HEK293 (cell line): ENCODE measurements at regions not wholly inside any gene's neighbourhood (a gene's known extent, or its start where the extent isn't known, plus 50 kb on each side); places are given as distances from the start of the nearest gene placed in this dataset.

Source experiments
- CTCF ChIP-seq: fragments of 450-650 bp; formaldehyde crosslinking; IDR thresholded peaks from 2 replicates; pipeline ENCODE4 v1.5.1; 2016; ENCODE audit warnings: missing biosample characterization, missing genetic modification characterization
- KLF1 ChIP-seq: fragments of 450-650 bp; formaldehyde crosslinking; IDR thresholded peaks from 2 replicates; pipeline ENCODE4 v1.5.1; 2016; ENCODE audit warnings: missing biosample characterization, missing genetic modification characterization
- KLF16 ChIP-seq: fragments of 450-650 bp; formaldehyde crosslinking; IDR thresholded peaks from 2 replicates; pipeline ENCODE4 v1.5.1; 2017; ENCODE audit warnings: missing biosample characterization, missing genetic modification characterization
- REST ChIP-seq: fragments of 450-650 bp; formaldehyde crosslinking; IDR thresholded peaks from 2 replicates; pipeline ENCODE4 v1.5.1; 2016; ENCODE audit warnings: missing biosample characterization, missing genetic modification characterization
- YY1 ChIP-seq: fragments of 450-650 bp; formaldehyde crosslinking; IDR thresholded peaks from 2 replicates; pipeline ENCODE4 v1.5.1; 2018; ENCODE audit warnings: missing biosample characterization, missing genetic modification characterization

GRCh38 chr6:156396791-156397418, 380.3 kb upstream of the ARID1B start:
- TF ChIP-seq CTCF (tag by site-specific recombination) = no peak
- no peak for TF ChIP-seq KLF16 (tag by site-specific recombination)
- no peak for TF ChIP-seq YY1 (tag by site-specific recombination)
- TF ChIP-seq KLF1 (tag by site-specific recombination) = no peak
- TF ChIP-seq REST (tag by site-specific recombination) = no peak
